ENCODE measurements at regions not wholly inside any gene's neighbourhood (a gene's known extent, or its start where the extent isn't known, plus 50 kb on each side); places are given as distances from the start of the nearest gene placed in this dataset.

DNA sequence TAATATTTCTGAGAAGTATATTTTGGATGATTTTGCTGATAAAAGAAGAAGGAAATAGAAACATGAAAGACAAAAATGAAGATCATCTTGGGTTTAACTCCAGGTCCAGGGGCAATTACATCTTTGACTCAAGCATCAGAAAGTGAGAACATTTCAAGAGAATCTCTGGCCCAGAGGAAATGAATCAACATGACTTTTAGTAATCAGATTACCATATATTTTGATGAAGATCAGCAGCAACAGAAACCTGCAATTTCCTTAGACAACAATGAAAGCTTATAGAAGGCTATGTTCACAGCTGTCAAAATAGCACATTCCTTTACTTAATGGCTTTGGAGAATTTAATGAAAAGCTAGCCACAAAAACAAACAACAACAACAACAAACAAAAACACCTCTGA lies 638.1 kb downstream of the EFNA5 start:
- Histone ChIP-seq H3K4me1 (no peaks in the 10 kb centered on the region), H3K27ac (no peak overlapping the region), H3K36me3 (no peaks in the 10 kb centered on the region), H3K27me3 (no peaks in the 10 kb centered on the region), H3K9me3 (no peaks in the 10 kb centered on the region), H3K4me3 (no peak overlapping the region)
- DNase-seq = no peak
- ATAC-seq = no peak
- TF ChIP-seq CTCF (IDR thresholded peaks at IDR 0.05) (no peak), POLR2A (IDR thresholded peaks at IDR 0.05) (no peak)
- intact Hi-C loops (cut with DNase I) = no loop called here

- Histone ChIP-seq H3K36me3 (no peaks in the 10 kb centered on the region), H3K27me3 (no peaks in the 10 kb centered on the region), H3K27ac (no peak overlapping the region), H3K4me1 (no peaks in the 10 kb centered on the region), H3K9me3 (no peaks in the 10 kb centered on the region), H3K4me3 (no peak overlapping the region)
- DNase-seq (no peak), ATAC-seq (no peak)
- no peak for TF ChIP-seq CTCF (IDR thresholded peaks at IDR 0.05)
- TF ChIP-seq POLR2A (IDR thresholded peaks at IDR 0.05) = no peak
- WGBS, 4 donors = 94 to 95% (median 95%) methylated on average over 2 of the region's 2 CpGs
- intact Hi-C loops (cut with DNase I) = no loop called here
Observed at GRCh38 chr5:107028938-107029337, 641.8 kb downstream of the EFNA5 start.

GRCh38 chr5:107025712-107026497 lies 644.8 kb downstream of the EFNA5 start:
- no peak for TF ChIP-seq CTCF (IDR thresholded peaks at IDR 0.05)
- no peak for TF ChIP-seq POLR2A (IDR thresholded peaks at IDR 0.05)

GRCh38 chr5:107023732-107024131 lies 647.0 kb downstream of the EFNA5 start:
- no peaks in the 10 kb centered on the region for H3K9me3 ChIP-seq
- H3K4me3 ChIP-seq = no peak overlapping the region
- ATAC-seq (no peak), DNase-seq (no peak)
- H3K36me3 ChIP-seq = no peaks in the 10 kb centered on the region
- no peak overlapping the region for H3K27ac ChIP-seq
- intact Hi-C loops (cut with DNase I) = no loop called here
- no peaks in the 10 kb centered on the region for H3K27me3 ChIP-seq
- no peaks in the 10 kb centered on the region for H3K4me1 ChIP-seq
- TF ChIP-seq POLR2A (IDR thresholded peaks at IDR 0.05) (no peak), CTCF (IDR thresholded peaks at IDR 0.05) (no peak)

More at GRCh38 chr5:107025712-107026497, 644.8 kb downstream of the EFNA5 start:
- Histone ChIP-seq H3K9me3 (no peaks in the 10 kb centered on the region), H3K27me3 (no peaks in the 10 kb centered on the region), H3K36me3 (no peaks in the 10 kb centered on the region), H3K27ac (no peak overlapping the region), H3K4me1 (no peaks in the 10 kb centered on the region), H3K4me3 (no peak overlapping the region)
- DNase-seq (no peak), ATAC-seq (no peak)
- 39 to 62% (median 42%) methylated on average over 3 of the region's 3 CpGs for whole genome bisulfite sequencing, 4 donors
- intact Hi-C loops (cut with DNase I) = no loop called here
